ENCODE measurements at regions not wholly inside any gene's neighbourhood (a gene's known extent, or its start where the extent isn't known, plus 50 kb on each side); places are given as distances from the start of the nearest gene placed in this dataset.
A peak's percentile ranks its signal among the peaks of the same experiment; 100 is the strongest.

DNA sequence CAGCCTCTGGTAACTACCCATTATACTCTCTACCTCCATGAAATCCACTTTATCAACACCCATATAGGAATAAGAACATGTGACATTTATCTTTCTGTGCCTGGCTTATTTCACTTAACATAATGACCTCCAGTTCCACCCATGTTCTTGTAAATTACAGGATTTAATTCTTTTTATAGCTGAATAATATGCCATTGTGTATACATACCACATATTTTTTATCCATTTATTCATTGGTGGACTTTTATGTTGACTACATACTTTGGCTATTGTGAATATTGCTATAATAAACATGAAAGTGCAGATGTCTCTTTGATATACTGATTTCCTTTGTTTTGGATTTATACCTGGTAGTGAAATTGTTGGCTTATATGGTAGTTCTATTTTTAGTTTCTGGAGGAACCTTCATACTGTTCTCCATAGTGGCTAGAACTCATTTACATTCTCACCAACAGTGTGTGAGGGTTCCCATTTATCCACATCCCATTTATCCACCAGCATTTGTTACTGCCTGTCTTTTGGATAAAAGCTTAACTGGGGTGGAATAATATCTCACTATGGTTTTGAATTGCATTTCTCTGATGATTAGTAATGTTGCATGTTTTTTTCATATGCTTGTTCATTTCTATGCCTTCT lies 473.4 kb downstream of the TBL1XR1 start:
- no peak for FAIRE-seq
- no peak for TF ChIP-seq POLR2A (IDR thresholded peaks at IDR 0.05; ENCODE audit: low read depth, low read length)
- no peak for DNase-seq (ENCODE audit: insufficient read length, low spot score)

DNA sequence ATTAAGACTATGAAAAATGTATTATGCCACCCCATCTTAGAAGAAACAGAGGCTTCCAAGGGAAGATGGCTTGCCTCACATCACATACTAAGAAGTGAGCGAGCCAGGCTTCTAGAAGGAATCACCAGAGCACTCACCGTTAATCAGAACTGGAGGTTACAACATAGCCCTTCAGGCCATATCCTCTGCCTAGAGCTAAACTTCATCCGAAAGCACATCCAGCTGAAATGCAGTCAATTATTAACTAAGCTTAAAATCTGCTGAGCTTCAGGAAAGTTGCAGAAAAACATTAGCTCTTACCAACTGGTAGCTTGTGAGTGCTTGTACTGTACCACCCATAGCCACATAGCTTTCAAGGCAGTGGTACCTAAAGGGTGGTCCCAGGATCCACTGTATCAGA lies 483.2 kb downstream of the TBL1XR1 start:
- no peak for FAIRE-seq

GRCh38 chr3:176712191-176712590 lies 485.1 kb downstream of the TBL1XR1 start:
- FAIRE-seq (no peak), DNase-seq (ENCODE audit: insufficient read length, low spot score) (no peak)
- no peak for TF ChIP-seq POLR2A (IDR thresholded peaks at IDR 0.05; ENCODE audit: low read depth, low read length)

More for the DNA sequence above, 483.2 kb downstream of the TBL1XR1 start:
- no peak for DNase-seq (ENCODE audit: insufficient read length, low spot score)
- TF ChIP-seq POLR2A (IDR thresholded peaks at IDR 0.05; ENCODE audit: low read depth, low read length), result no peak

DNA sequence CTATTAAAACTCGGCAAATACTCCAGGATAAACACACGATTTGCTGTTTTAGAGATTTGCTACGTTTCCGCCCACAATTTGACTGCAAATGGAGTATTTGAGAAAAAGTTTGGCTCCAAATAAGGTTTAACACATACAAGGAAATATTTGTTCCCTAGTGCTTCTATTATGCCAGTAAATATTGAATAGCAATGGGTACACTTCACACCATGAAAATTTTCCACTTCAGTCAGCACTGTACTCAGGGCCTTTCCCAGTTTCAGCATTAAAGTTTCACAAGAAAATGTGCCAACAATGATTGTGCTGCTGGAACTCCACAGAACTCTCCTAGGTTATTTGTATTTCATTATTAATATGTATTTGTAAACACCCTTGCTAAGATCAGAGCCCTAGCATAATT lies 498.0 kb downstream of the TBL1XR1 start:
- FAIRE-seq, result no peak

GRCh38 chr3:176697284-176697889 lies 499.9 kb downstream of the TBL1XR1 start:
- FAIRE-seq (no peak), DNase-seq (ENCODE audit: insufficient read length, low spot score) (no peak)
- TF ChIP-seq POLR2A (IDR thresholded peaks at IDR 0.05; ENCODE audit: low read depth, low read length), result no peak

More for the DNA sequence above, 498.0 kb downstream of the TBL1XR1 start:
- DNase-seq (ENCODE audit: insufficient read length, low spot score), result no peak
- TF ChIP-seq POLR2A (IDR thresholded peaks at IDR 0.05; ENCODE audit: low read depth, low read length), result no peak

- DNase-seq (ENCODE audit: insufficient read length, low spot score) (no peak), FAIRE-seq (no peak)
- no peak for TF ChIP-seq POLR2A (IDR thresholded peaks at IDR 0.05; ENCODE audit: low read depth, low read length)
Measured at GRCh38 chr3:176696816-176697215, 500.5 kb downstream of the TBL1XR1 start.

GRCh38 chr3:176692966-176693785 lies 504.1 kb downstream of the TBL1XR1 start:
- DNase-seq (ENCODE audit: insufficient read length, low spot score) (no peak), FAIRE-seq (no peak)
- no peak for TF ChIP-seq POLR2A (IDR thresholded peaks at IDR 0.05; ENCODE audit: low read depth, low read length)

- no peak for FAIRE-seq
- no peak for DNase-seq (ENCODE audit: insufficient read length, low spot score)
- TF ChIP-seq POLR2A (IDR thresholded peaks at IDR 0.05; ENCODE audit: low read depth, low read length), result no peak
Measured at GRCh38 chr3:176692199-176692965, 504.9 kb downstream of the TBL1XR1 start.

- DNase-seq (ENCODE audit: insufficient read length, low spot score) (no peak), FAIRE-seq (no peak)
- TF ChIP-seq POLR2A (IDR thresholded peaks at IDR 0.05; ENCODE audit: low read depth, low read length), result no peak
Measured at GRCh38 chr3:176690083-176690869, 507.0 kb downstream of the TBL1XR1 start.

- DNase-seq (ENCODE audit: insufficient read length, low spot score) (no peak), FAIRE-seq (no peak)
- TF ChIP-seq POLR2A (IDR thresholded peaks at IDR 0.05; ENCODE audit: low read depth, low read length), result no peak
Measured at GRCh38 chr3:176687754-176688153, 509.5 kb downstream of the TBL1XR1 start.

DNA sequence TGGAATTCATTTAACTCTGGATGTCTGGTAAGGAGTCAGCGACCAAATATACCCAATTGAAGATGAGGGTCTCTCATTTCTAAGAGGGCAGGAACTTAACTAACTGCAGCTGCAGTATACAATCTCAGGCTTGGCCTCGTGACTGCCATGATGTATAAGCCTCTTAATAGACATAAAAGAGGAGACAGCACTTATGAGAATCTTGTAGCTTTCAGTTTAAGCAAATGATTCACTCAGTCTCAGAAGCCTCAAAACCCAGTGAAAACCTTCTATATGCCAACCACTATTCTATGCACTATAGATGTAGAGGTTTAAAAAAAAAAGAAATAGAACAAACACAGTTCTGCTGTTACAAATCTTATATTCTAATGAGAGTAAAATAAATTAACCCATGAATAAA lies 513.9 kb downstream of the TBL1XR1 start:
- FAIRE-seq (no peak), DNase-seq (ENCODE audit: insufficient read length, low spot score) (no peak)
- TF ChIP-seq POLR2A (IDR thresholded peaks at IDR 0.05; ENCODE audit: low read depth, low read length), result no peak

DNA sequence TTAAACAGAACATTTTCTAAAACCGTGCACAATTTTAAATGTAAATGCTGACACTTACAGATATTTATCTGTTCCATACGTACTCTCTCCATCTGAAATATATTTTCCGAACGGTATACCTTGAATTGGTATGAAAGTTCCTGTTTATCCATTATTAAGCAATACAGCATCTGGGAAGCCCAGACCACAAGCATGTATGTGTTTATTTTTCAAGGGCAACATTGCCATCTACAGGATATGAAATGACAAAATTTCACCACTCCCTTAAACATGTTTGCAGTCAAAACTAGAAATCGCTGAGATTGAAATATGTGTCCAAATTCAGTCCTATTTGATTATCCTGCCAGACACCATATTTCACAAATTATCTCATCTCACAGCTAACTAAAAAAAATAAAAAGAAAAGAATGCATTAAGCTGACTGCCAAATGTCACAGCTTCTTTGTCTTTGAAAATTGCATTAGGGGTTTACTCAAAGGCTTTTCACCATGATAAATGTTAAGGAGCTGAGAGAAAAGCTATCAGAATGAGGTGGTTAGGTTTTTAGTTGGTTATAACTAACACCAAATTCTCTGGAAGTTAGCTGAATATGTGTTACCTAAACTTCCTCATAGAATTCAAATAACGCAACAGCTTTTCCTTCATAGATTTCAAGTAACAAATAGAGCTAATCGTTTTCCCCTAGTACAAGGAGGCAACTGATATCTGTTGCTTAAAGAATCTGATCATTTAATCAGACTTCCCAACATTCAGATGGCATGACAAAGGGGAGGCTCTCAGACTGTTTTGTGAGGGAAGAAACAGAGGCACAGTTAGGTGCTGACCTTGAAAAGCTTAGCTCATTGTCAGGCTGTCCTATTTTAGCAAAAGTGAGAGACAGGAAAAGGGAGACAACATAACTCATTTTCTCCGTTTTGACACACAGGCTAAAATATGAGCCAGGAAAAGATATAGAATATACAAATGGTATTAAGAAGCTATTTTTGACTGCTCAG lies 533.1 kb downstream of the TBL1XR1 start:
- TF ChIP-seq POLR2A (IDR thresholded peaks at IDR 0.05; ENCODE audit: low read depth, low read length), result no peak
- DNase-seq (ENCODE audit: insufficient read length, low spot score) (no peak), FAIRE-seq (peak; percentile 23)

Measured in H54 (cell line).